Astrocyte (in vitro differentiated cells and primary cell): ENCODE measurements at regions not wholly inside any gene's neighbourhood (a gene's known extent, or its start where the extent isn't known, plus 50 kb on each side); places are given as distances from the start of the nearest gene placed in this dataset.
A peak's percentile ranks its signal among the peaks of the same experiment; 100 is the strongest.

ENCODE experiments used
- DNase-seq: peaks from one replicate; pipeline ENCODE4 v3.0.0-alpha.2; 2010; ENCODE audit warnings: low read depth
- FAIRE-seq: peaks from 2 replicates; lab custom pipeline; 2011; peaks lifted over from hg19 to GRCh38; lab: Jason Lieb, UNC
- H2AFZ ChIP-seq: 2 replicates; pipeline ENCODE4 v1.6.0; 2012; ENCODE audit warnings: low read depth, low read length, inconsistent platforms
- H3K27ac ChIP-seq: 2 replicates; pipeline ENCODE4 v1.5.1; 2011; ENCODE audit warnings: low read depth, low read length, inconsistent platforms
- H3K27me3 ChIP-seq: 2 replicates; pipeline ENCODE4 v1.6.0; 2011; ENCODE audit warnings: low read length, inconsistent platforms; ENCODE audit not compliant: insufficient read depth
- H3K36me3 ChIP-seq: 2 replicates; pipeline ENCODE4 v1.5.1; 2011; ENCODE audit warnings: low read length, inconsistent platforms; ENCODE audit not compliant: insufficient read depth
- H3K4me1 ChIP-seq: 2 replicates; pipeline ENCODE4 v1.5.1; 2011; ENCODE audit warnings: low read length, inconsistent platforms; ENCODE audit not compliant: insufficient read depth
- H3K4me2 ChIP-seq: 2 replicates; pipeline ENCODE4 v1.6.0; 2012; ENCODE audit warnings: low read length, inconsistent platforms
- H3K4me3 ChIP-seq: 2 replicates; pipeline ENCODE4 v1.5.1; 2011; ENCODE audit warnings: low read depth, mild to moderate bottlenecking, low read length, inconsistent platforms; ENCODE audit not compliant: insufficient read depth
- H3K79me2 ChIP-seq: 2 replicates; pipeline ENCODE4 v1.6.0; 2012; ENCODE audit warnings: mild to moderate bottlenecking, low read length, inconsistent platforms; ENCODE audit not compliant: insufficient read depth
- H3K9ac ChIP-seq: 2 replicates; pipeline ENCODE4 v1.6.0; 2012; ENCODE audit warnings: mild to moderate bottlenecking, low read length, inconsistent platforms
- H3K9me3 ChIP-seq: 2 replicates; pipeline ENCODE4 v1.5.1; 2012; ENCODE audit warnings: low read depth, mild to moderate bottlenecking, low read length, inconsistent platforms; ENCODE audit not compliant: insufficient read depth
- H4K20me1 ChIP-seq: 2 replicates; pipeline ENCODE4 v1.6.0; 2012; ENCODE audit warnings: low read length, inconsistent platforms; ENCODE audit not compliant: insufficient read depth
- H3K27ac Mint-ChIP-seq: one replicate; pipeline ENCODE4 v1.8.0; 2021; ENCODE audit warnings: mild to moderate bottlenecking, mixed read lengths; ENCODE audit not compliant: unreplicated experiment
- H3K27me3 Mint-ChIP-seq: one replicate; pipeline ENCODE4 v1.8.0; 2021; ENCODE audit warnings: low read depth, mixed read lengths; ENCODE audit not compliant: unreplicated experiment
- H3K36me3 Mint-ChIP-seq: one replicate; pipeline ENCODE4 v1.8.0; 2021; ENCODE audit warnings: low read depth, mixed read lengths; ENCODE audit not compliant: unreplicated experiment
- H3K4me1 Mint-ChIP-seq: one replicate; pipeline ENCODE4 v1.8.0; 2021; ENCODE audit warnings: low read depth, mixed read lengths; ENCODE audit not compliant: unreplicated experiment
- H3K4me3 Mint-ChIP-seq: one replicate; pipeline ENCODE4 v1.8.0; 2021; ENCODE audit warnings: mild to moderate bottlenecking, moderate library complexity, mixed read lengths; ENCODE audit not compliant: unreplicated experiment
- H3K9me3 Mint-ChIP-seq: one replicate; pipeline ENCODE4 v1.8.0; 2021; ENCODE audit warnings: mild to moderate bottlenecking, mixed read lengths; ENCODE audit not compliant: unreplicated experiment
- CTCF ChIP-seq: IDR thresholded peaks from 2 replicates; pipeline ENCODE4 v1.5.1; 2011; ENCODE audit warnings: low read depth, mild to moderate bottlenecking, inconsistent platforms, low read length, moderate library complexity; ENCODE audit not compliant: insufficient read depth
- EZH2 ChIP-seq: IDR thresholded peaks from 2 replicates; pipeline ENCODE4 v1.6.1; 2012; ENCODE audit warnings: mild to moderate bottlenecking, low read length, inconsistent platforms; ENCODE audit not compliant: insufficient read depth

DNA sequence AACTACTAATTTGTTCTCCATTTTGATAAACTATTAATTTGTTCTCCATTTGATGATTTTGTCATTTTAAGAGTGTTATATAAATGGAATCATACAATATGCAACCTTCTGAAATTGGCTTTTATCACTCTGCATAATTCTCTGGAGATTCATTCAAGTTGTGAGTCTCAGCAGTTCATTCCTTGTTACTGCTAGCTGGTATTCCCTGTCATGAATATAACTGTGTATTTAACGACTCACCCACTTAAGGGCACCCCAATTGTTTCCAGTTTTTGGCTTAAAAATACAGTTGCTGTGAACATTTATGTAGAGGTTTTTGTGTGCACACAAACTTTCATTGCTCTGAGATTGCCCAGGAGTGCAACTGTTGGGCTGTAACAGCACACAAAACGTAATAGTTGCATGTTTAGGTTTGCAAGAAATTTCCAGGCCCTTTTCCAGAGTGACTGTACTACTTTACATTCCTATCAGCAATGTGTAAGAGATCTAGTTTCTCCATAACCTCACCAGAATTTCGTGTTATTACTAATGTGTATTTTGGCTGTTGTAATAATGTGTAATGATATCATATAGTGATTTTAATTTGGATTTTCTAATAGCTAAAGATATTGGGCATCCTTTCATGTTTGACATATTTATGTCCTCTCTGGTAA lies 153.2 kb upstream of the ADCY1 start:
- no peaks in the 10 kb centered on the region for H3K9me3 ChIP-seq
- H3K36me3 ChIP-seq = no peaks in the 10 kb centered on the region
- Mint-ChIP-seq H3K27ac (no peak overlapping the region), H3K4me1 (no peaks in the 10 kb centered on the region), H3K27me3 (peaks cover 10% of the 10 kb centered on the region), H3K36me3 (no peaks in the 10 kb centered on the region), H3K4me3 (no peak overlapping the region), H3K9me3 (no peaks in the 10 kb centered on the region)
- H4K20me1 ChIP-seq = no peaks in the 10 kb centered on the region
- no peaks in the 10 kb centered on the region for H3K79me2 ChIP-seq
- H3K4me1 ChIP-seq = no peaks in the 10 kb centered on the region
- H3K27me3 ChIP-seq = no peaks in the 10 kb centered on the region
- peak; percentile 56 for DNase-seq
- H3K4me2 ChIP-seq = no peak overlapping the region
- no peak overlapping the region for H3K27ac ChIP-seq
- H3K9ac ChIP-seq = no peak overlapping the region
- FAIRE-seq = peak; percentile 68
- TF ChIP-seq EZH2 (no peak), CTCF (no peak)
- H2AFZ ChIP-seq = no peak overlapping the region
- no peak overlapping the region for H3K4me3 ChIP-seq

DNA sequence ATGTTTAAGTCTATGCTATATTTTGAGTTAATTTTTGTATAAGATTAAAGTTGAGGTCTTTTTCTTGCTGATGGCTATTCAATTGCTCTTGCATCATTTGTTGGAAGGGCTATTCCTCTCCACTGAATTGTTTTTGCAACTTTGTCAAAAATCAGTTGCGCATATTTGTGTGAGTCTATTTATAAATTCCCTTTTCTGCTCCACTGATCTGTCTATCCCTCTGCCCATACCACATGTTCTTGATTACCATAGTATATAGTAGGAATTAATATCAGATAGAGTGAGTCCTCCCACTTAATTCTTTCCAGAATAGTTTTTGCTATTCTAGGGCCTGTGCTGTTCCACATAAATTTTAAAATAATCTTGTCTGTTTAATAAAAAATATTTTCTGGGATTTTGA lies 152.4 kb upstream of the ADCY1 start:
- Mint-ChIP-seq H3K27me3 (peaks cover 10% of the 10 kb centered on the region), H3K9me3 (no peaks in the 10 kb centered on the region), H3K4me3 (no peak overlapping the region)

More for the DNA sequence above, 152.4 kb upstream of the ADCY1 start:
- no peak overlapping the region for H3K27ac ChIP-seq
- no peaks in the 10 kb centered on the region for H3K27me3 ChIP-seq
- H3K9me3 ChIP-seq = no peaks in the 10 kb centered on the region
- H3K36me3 Mint-ChIP-seq = no peaks in the 10 kb centered on the region
- DNase-seq (no peak), FAIRE-seq (no peak)
- H3K9ac ChIP-seq = no peak overlapping the region
- no peaks in the 10 kb centered on the region for H3K4me1 ChIP-seq
- no peak overlapping the region for H3K27ac Mint-ChIP-seq
- no peaks in the 10 kb centered on the region for H3K4me1 Mint-ChIP-seq
- TF ChIP-seq CTCF = no peak
- no peak for TF ChIP-seq EZH2
- no peaks in the 10 kb centered on the region for H3K79me2 ChIP-seq
- H3K4me2 ChIP-seq = no peak overlapping the region
- no peak overlapping the region for H2AFZ ChIP-seq
- no peaks in the 10 kb centered on the region for H4K20me1 ChIP-seq
- no peak overlapping the region for H3K4me3 ChIP-seq
- H3K36me3 ChIP-seq = no peaks in the 10 kb centered on the region
